PC-9 (cell line): ENCODE measurements at regions not wholly inside any gene's neighbourhood (a gene's known extent, or its start where the extent isn't known, plus 50 kb on each side); places are given as distances from the start of the nearest gene placed in this dataset.

Source experiments
- BruUV-seq: library from RNA; stranded (reverse); fragments of 400-500 nt; replicated peaks from 2 replicates; lab custom pipeline; 2021; lab: Mats Ljungman, UMichigan
- CTCF ChIA-PET: fragments of 300-600 bp; sonication (Branson Sonifier 250); formaldehyde crosslinking; loops from one replicate; lab custom pipeline; 2022; ENCODE audit warnings: antibody characterized with exemption; lab: Charles Lee
- POLR2A ChIA-PET: fragments of 300-600 bp; sonication (Branson Sonifier 250); formaldehyde crosslinking; loops from one replicate; lab custom pipeline; 2022; ENCODE audit warnings: antibody characterized with exemption; ENCODE audit not compliant: unreplicated experiment; lab: Charles Lee
- DNase-seq, 2 experiments: peaks; one replicate each; pipeline versions ENCODE4 v3.0.0 to v3.0.0-alpha.2; 2015 to 2022; ENCODE audit warnings: mixed read lengths in 1 of 2
- H2AFZ ChIP-seq: fragments of 200-600 bp; sonication (generic); 2 replicates; pipeline ENCODE4 v1.8.1; 2017; ENCODE audit warnings: antibody characterized with exemption
- H3F3A ChIP-seq: fragments of 200-600 bp; sonication (generic); 2 replicates; pipeline ENCODE4 v1.8.1; 2017; ENCODE audit warnings: antibody characterized with exemption, mild to moderate bottlenecking, low read depth; ENCODE audit not compliant: insufficient read depth
- H3K27ac ChIP-seq: fragments of 200-600 bp; sonication (generic); 2 replicates; pipeline ENCODE4 v1.6.1; 2016; ENCODE audit warnings: mixed run types
- H3K27me3 ChIP-seq: fragments of 200-600 bp; sonication (generic); 2 replicates; pipeline ENCODE4 v1.6.1; 2016; ENCODE audit warnings: low read depth, mixed run types; ENCODE audit not compliant: insufficient read depth
- H3K36me3 ChIP-seq: fragments of 200-600 bp; sonication (generic); 2 replicates; pipeline ENCODE4 v1.6.1; 2016; ENCODE audit warnings: low read depth, mixed run types
- H3K4me1 ChIP-seq: fragments of 200-600 bp; sonication (generic); replicated peaks from 2 replicates; pipeline ENCODE4 v1.6.1; 2016; ENCODE audit warnings: mixed run types; ENCODE audit not compliant: insufficient read depth
- H3K4me2 ChIP-seq: fragments of 200-600 bp; sonication (generic); 2 replicates; pipeline ENCODE4 v1.6.1; 2017; ENCODE audit warnings: mixed run types
- H3K4me3 ChIP-seq: fragments of 200-600 bp; sonication (generic); 2 replicates; pipeline ENCODE4 v1.6.1; 2016; ENCODE audit warnings: mixed run types
- H3K79me2 ChIP-seq: fragments of 200-600 bp; sonication (generic); 2 replicates; pipeline ENCODE4 v1.6.1; 2017; ENCODE audit warnings: low read depth, mixed run types
- H3K9me2 ChIP-seq: fragments of 200-600 bp; sonication (generic); 2 replicates; pipeline ENCODE4 v1.8.1; 2017; ENCODE audit warnings: mild to moderate bottlenecking; ENCODE audit not compliant: insufficient read depth
- H3K9me3 ChIP-seq: fragments of 200-600 bp; sonication (generic); 2 replicates; pipeline ENCODE4 v1.8.1; 2016; ENCODE audit warnings: low read depth; ENCODE audit not compliant: insufficient read depth
- H4K20me1 ChIP-seq: fragments of 200-600 bp; sonication (generic); 2 replicates; pipeline ENCODE4 v1.8.1; 2017; ENCODE audit not compliant: insufficient read depth
- EZH2 ChIP-seq: fragments of 200-600 bp; sonication (generic); IDR thresholded peaks from 2 replicates; pipeline ENCODE4 v1.8.0; 2017; ENCODE audit warnings: antibody characterized with exemption, low read depth
- intact Hi-C: fragments of 100-400 bp; cut with micrococcal nuclease; formaldehyde crosslinking; loops from one replicate; pipeline ENCODE4 v1.10.0; 2022; ENCODE audit not compliant: unreplicated experiment
- TF ChIP-seq, protein P1 (sequence below): fragments of 200-600 bp; sonication (generic); conservative IDR thresholded peaks from 2 replicates; pipeline ENCODE4 v1.6.1; 2017; ENCODE audit warnings: mixed run types, antibody characterized with exemption, mild to moderate bottlenecking, moderate library complexity

DNA sequence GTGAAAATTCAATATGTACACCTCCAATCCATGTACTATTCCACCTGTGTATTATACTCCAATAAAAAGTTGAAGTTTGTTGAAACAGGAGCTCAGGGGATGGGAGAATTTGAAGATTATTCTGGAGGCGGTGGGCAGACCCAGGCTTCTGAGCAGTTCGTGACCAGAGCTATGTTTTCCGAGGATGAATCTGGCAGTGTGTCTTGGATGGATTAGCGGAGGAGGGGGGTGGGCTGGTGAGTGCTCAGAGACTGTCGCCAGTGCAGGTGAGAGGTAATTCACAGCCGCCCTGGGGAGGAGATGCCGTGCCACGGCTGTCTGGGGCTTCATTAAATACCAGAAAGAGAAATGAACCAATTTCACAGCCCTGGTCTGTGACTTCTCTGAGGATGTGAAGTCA, 283.0 kb upstream of the RTL1 start:
- H3K27ac ChIP-seq, result no peak overlapping the region
- no peaks in the 10 kb centered on the region for H4K20me1 ChIP-seq
- CTCF ChIA-PET, result no interaction called here
- no peak overlapping the region for H3K4me3 ChIP-seq
- H3K36me3 ChIP-seq, result no peaks in the 10 kb centered on the region
- H3K27me3 ChIP-seq, result no peaks in the 10 kb centered on the region
- no peaks in the 10 kb centered on the region for H3K9me2 ChIP-seq
- peaks cover 6% of the 10 kb centered on the region; the same call in 1 of the 2 replicates for H3K4me1 ChIP-seq
- TF ChIP-seq, protein P1, sequence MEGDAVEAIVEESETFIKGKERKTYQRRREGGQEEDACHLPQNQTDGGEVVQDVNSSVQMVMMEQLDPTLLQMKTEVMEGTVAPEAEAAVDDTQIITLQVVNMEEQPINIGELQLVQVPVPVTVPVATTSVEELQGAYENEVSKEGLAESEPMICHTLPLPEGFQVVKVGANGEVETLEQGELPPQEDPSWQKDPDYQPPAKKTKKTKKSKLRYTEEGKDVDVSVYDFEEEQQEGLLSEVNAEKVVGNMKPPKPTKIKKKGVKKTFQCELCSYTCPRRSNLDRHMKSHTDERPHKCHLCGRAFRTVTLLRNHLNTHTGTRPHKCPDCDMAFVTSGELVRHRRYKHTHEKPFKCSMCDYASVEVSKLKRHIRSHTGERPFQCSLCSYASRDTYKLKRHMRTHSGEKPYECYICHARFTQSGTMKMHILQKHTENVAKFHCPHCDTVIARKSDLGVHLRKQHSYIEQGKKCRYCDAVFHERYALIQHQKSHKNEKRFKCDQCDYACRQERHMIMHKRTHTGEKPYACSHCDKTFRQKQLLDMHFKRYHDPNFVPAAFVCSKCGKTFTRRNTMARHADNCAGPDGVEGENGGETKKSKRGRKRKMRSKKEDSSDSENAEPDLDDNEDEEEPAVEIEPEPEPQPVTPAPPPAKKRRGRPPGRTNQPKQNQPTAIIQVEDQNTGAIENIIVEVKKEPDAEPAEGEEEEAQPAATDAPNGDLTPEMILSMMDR, result no peak
- TF ChIP-seq EZH2, result no peak
- POLR2A ChIA-PET, result no interaction called here
- H3K9me3 ChIP-seq, result no peaks in the 10 kb centered on the region
- DNase-seq, result no peak
- H3K4me2 ChIP-seq, result no peak overlapping the region
- no TSS peak for BruUV-seq
- no peaks in the 10 kb centered on the region for H3F3A ChIP-seq
- H2AFZ ChIP-seq, result no peak overlapping the region
- intact Hi-C loops, result no loop called here
- H3K79me2 ChIP-seq, result no peaks in the 10 kb centered on the region

DNA sequence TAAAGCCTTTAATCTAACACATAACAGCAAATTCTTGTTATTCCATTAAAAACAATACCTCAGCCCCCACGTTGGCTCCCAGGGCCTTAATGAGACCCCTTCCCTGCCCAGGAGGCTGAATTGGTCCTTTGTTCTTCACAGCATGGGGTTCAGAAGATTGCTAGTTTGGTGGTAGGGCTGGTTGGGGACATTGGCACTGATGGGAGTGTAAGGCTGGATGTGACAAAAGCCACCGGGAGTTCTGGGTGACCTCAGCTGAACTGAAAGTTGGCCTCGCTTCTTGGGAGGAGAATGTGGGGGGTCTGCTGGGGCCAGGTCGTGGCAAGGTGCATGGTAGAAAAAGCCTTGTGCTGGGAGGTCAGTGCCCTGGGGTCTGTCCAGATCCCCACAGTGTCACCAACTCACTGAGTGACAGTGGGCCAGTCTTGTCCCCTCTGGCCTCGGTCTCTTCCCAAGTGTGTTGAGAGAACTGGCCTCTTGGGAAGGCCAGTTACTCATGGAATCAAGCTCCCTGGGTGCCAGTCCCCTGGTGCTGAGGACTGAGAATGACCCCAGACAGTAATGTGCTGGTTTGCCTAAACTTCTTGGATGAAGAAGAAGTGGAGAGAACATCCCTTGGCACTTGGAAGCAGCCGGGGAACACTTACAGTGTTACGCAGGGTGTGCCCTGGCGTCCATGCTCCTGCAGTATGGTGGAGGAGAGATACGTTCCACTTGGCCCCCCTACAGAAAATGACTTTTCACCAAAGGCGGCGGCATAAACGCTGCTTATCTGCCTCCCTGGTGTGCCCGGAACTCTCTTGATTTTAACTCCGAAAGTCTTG, 283.7 kb upstream of the RTL1 start:
- Histone ChIP-seq H3F3A (no peaks in the 10 kb centered on the region), H3K9me3 (no peaks in the 10 kb centered on the region), H3K36me3 (no peaks in the 10 kb centered on the region), H3K27me3 (no peaks in the 10 kb centered on the region), H2AFZ (no peak overlapping the region), H4K20me1 (no peaks in the 10 kb centered on the region), H3K4me1 (peaks cover 6% of the 10 kb centered on the region; the same call in 1 of the 2 replicates), H3K4me2 (no peak overlapping the region), H3K27ac (no peak overlapping the region), H3K79me2 (no peaks in the 10 kb centered on the region), H3K4me3 (no peak overlapping the region), H3K9me2 (no peaks in the 10 kb centered on the region)
- intact Hi-C loops, result no loop called here
- BruUV-seq, result no TSS peak
- no peak for TF ChIP-seq EZH2
- TF ChIP-seq, protein P1, result no peak
- POLR2A ChIA-PET, result no interaction called here
- CTCF ChIA-PET, result no interaction called here
- DNase-seq, result no peak

DNA sequence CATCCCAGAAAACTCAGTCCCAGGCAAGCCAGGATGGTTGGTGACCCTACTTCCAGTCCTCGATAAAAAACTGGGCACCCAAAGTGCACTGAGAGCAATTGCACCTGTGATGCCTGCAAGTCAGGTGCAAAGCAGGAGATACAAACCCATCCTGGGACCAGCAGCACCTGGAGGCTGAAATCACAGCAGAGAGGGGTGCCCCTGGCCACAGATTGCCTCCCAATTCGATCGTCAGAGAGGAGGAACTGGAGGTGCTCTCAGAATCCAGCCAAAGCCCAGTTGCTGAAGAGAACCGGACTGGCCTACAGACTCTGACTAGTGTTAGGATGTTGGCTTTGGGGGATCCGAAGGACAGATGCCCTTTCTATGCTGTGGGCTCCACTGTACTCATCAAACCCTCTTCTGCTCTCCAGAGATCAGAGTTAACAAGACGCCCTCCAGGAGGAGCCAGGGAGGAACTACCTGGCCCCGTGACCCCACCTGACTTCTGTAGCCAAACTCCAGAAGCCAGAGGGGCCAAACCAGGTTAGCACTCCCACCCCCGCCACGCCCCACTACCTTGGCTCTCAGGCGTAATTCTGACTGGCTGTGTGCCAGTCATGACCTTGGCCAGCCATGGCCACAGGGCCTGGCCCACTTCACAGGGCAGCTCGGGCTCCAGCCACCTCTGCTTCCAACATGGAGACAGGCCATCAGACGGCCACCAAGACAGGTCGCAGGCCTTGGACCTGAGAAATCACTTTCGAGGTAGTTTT, 284.5 kb upstream of the RTL1 start:
- Histone ChIP-seq H3K27ac (no peak overlapping the region), H3K9me3 (no peaks in the 10 kb centered on the region), H3K27me3 (no peaks in the 10 kb centered on the region), H4K20me1 (no peaks in the 10 kb centered on the region), H3K4me3 (no peak overlapping the region), H3K9me2 (no peaks in the 10 kb centered on the region), H3K4me1 (peaks cover 6% of the 10 kb centered on the region; the same call in 1 of the 2 replicates), H3K4me2 (no peak overlapping the region), H3K79me2 (no peaks in the 10 kb centered on the region), H3K36me3 (no peaks in the 10 kb centered on the region), H2AFZ (no peak overlapping the region), H3F3A (no peaks in the 10 kb centered on the region)
- ChIA-PET POLR2A (no interaction called here), CTCF (no interaction called here)
- DNase-seq, result no peak
- TF ChIP-seq, protein P1, result no peak
- no peak for TF ChIP-seq EZH2
- intact Hi-C loops, result no loop called here
- BruUV-seq, result no TSS peak
